OCI-LY7 (cell line): ENCODE measurements at regions not wholly inside any gene's neighbourhood (a gene's known extent, or its start where the extent isn't known, plus 50 kb on each side); places are given as distances from the start of the nearest gene placed in this dataset.

Source experiments
- BruUV-seq: library from RNA; stranded (reverse); fragments of 400-500 nt; replicated peaks from 2 replicates; lab custom pipeline; 2021; lab: Mats Ljungman, UMichigan
- CTCF ChIA-PET: fragments of 300-600 bp; sonication (Branson Sonifier 250); formaldehyde crosslinking; loops from one replicate; lab custom pipeline; 2022; ENCODE audit warnings: antibody characterized with exemption; ENCODE audit not compliant: unreplicated experiment; lab: Charles Lee
- POLR2A ChIA-PET: fragments of 300-600 bp; sonication (Branson Sonifier 250); formaldehyde crosslinking; loops from one replicate; lab custom pipeline; 2022; ENCODE audit warnings: antibody characterized with exemption; lab: Charles Lee
- DNase-seq: peaks from one replicate; pipeline ENCODE4 v3.0.0-alpha.2; 2015; ENCODE audit warnings: low spot score
- H2AFZ ChIP-seq: fragments of 200-600 bp; sonication (generic), shearing (Covaris generic); 2 replicates; pipeline ENCODE4 v1.6.1; 2014; ENCODE audit warnings: mild to moderate bottlenecking, antibody characterized with exemption, low read length, moderate library complexity
- H3K27ac ChIP-seq: fragments of 200-600 bp; sonication (generic); 2 replicates; pipeline ENCODE4 v1.5.1; 2014; ENCODE audit warnings: mixed run types, low read depth, mild to moderate bottlenecking, moderate library complexity, low read length, inconsistent platforms; ENCODE audit not compliant: poor library complexity, severe bottlenecking
- H3K36me3 ChIP-seq: fragments of 200-600 bp; sonication (generic); 2 replicates; pipeline ENCODE4 v1.6.1; 2014; ENCODE audit warnings: mild to moderate bottlenecking, antibody characterized with exemption, low read length, moderate library complexity, mixed read lengths; ENCODE audit not compliant: insufficient read depth
- H3K4me1 ChIP-seq: fragments of 200-600 bp; sonication (generic); 2 replicates; pipeline ENCODE4 v1.5.1; 2014; ENCODE audit warnings: mild to moderate bottlenecking, low read length; ENCODE audit not compliant: insufficient read depth, poor library complexity, severe bottlenecking
- H3K4me2 ChIP-seq: fragments of 200-600 bp; sonication (generic); 2 replicates; pipeline ENCODE4 v1.6.1; 2014; ENCODE audit warnings: mild to moderate bottlenecking, low read length
- H3K4me3 ChIP-seq: fragments of 200-600 bp; sonication (generic); 2 replicates; pipeline ENCODE4 v1.5.1; 2014; ENCODE audit warnings: mild to moderate bottlenecking, low read depth, low read length; ENCODE audit not compliant: poor library complexity, severe bottlenecking
- H3K79me2 ChIP-seq: fragments of 200-600 bp; sonication (generic); 2 replicates; pipeline ENCODE4 v1.6.1; 2016; ENCODE audit warnings: low read depth, mild to moderate bottlenecking, low read length, moderate library complexity, mixed read lengths; ENCODE audit not compliant: insufficient read depth
- H3K9me2 ChIP-seq: fragments of 200-600 bp; sonication (generic); 2 replicates; pipeline ENCODE4 v1.6.1; 2016; ENCODE audit warnings: mild to moderate bottlenecking, low read length, mixed read lengths; ENCODE audit not compliant: insufficient read depth
- H3K9me3 ChIP-seq: fragments of 200-600 bp; sonication (generic); 2 replicates; pipeline ENCODE4 v1.6.1; 2014; ENCODE audit warnings: mild to moderate bottlenecking, mixed run types, low read length, mixed read lengths
- H4K20me1 ChIP-seq: fragments of 200-600 bp; sonication (generic); 2 replicates; pipeline ENCODE4 v1.6.1; 2014; ENCODE audit warnings: mild to moderate bottlenecking, antibody characterized with exemption, low read length, moderate library complexity, mixed read lengths; ENCODE audit not compliant: insufficient read depth
- EZH2phosphoT487 ChIP-seq: fragments of 200-600 bp; sonication (generic); IDR thresholded peaks from 2 replicates; pipeline ENCODE4 v1.6.1; 2018; ENCODE audit warnings: low read depth, borderline replicate concordance, mild to moderate bottlenecking, mixed run types, antibody characterized with exemption, low read length, moderate library complexity, mixed read lengths
- intact Hi-C: fragments of 100-400 bp; cut with micrococcal nuclease; formaldehyde crosslinking; loops from one replicate; pipeline ENCODE4 v1.10.0; 2022; ENCODE audit not compliant: unreplicated experiment
- TF ChIP-seq, protein P1 (sequence below): fragments of 200-600 bp; sonication (generic); conservative IDR thresholded peaks from 2 replicates; pipeline ENCODE4 v1.5.1; 2014; ENCODE audit warnings: mild to moderate bottlenecking, antibody characterized with exemption, low read length, moderate library complexity, mixed read lengths

DNA sequence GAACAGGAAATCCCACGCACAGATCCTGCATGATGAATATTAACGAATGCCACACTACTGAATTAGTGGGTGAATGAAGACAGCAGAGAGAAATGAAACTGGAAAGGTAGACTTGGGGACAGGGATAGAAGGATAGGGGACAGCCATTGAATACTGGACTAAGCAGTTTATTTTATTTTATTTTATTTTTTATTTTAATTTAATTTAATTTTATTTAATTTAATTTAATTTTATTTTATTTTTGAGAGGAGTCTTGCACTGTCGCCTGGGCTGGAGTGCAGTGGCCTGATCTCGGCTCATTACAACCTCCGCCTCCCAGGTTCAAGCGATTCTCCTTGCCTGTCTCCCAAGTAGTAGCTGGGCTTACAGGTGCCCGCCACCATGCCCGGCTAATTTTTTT lies 385.2 kb downstream of the GPAT3 start:
- Histone ChIP-seq H3K9me3 (no peaks in the 10 kb centered on the region), H3K27ac (no peak overlapping the region), H3K36me3 (no peaks in the 10 kb centered on the region), H3K79me2 (no peaks in the 10 kb centered on the region), H3K4me1 (no peaks in the 10 kb centered on the region), H3K4me2 (no peak overlapping the region), H4K20me1 (no peaks in the 10 kb centered on the region), H3K9me2 (no peaks in the 10 kb centered on the region), H2AFZ (no peak overlapping the region), H3K4me3 (no peak overlapping the region)
- DNase-seq = no peak
- POLR2A ChIA-PET = no interaction called here
- BruUV-seq = no TSS peak
- intact Hi-C loops = no loop called here
- no peak for TF ChIP-seq EZH2phosphoT487
- CTCF ChIA-PET = no interaction called here

DNA sequence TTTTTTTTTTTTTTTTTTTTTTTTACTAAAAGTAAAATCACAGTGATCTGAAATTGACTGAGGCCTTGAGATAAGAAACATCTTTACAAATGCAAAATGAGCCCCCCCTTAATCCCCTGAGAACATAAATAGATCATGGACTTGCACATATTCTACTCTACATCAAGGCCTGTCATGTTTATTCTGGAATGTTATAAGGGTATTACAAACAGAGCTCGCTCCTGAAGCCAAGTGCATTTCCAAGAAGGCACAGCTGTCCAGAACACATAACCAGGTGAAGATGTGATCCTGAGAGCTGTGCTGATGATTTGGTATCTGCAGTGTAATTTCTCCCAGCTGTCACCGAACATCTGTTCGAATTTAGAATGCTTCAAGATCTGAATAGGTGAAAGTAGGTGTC lies 384.5 kb downstream of the GPAT3 start:
- H3K4me2 ChIP-seq = no peak overlapping the region
- no peak for TF ChIP-seq EZH2phosphoT487
- TF ChIP-seq, protein P1, sequence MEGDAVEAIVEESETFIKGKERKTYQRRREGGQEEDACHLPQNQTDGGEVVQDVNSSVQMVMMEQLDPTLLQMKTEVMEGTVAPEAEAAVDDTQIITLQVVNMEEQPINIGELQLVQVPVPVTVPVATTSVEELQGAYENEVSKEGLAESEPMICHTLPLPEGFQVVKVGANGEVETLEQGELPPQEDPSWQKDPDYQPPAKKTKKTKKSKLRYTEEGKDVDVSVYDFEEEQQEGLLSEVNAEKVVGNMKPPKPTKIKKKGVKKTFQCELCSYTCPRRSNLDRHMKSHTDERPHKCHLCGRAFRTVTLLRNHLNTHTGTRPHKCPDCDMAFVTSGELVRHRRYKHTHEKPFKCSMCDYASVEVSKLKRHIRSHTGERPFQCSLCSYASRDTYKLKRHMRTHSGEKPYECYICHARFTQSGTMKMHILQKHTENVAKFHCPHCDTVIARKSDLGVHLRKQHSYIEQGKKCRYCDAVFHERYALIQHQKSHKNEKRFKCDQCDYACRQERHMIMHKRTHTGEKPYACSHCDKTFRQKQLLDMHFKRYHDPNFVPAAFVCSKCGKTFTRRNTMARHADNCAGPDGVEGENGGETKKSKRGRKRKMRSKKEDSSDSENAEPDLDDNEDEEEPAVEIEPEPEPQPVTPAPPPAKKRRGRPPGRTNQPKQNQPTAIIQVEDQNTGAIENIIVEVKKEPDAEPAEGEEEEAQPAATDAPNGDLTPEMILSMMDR = no peak
- no peak overlapping the region for H3K4me3 ChIP-seq
- no peaks in the 10 kb centered on the region for H3K36me3 ChIP-seq
- H3K4me1 ChIP-seq = no peaks in the 10 kb centered on the region
- ChIA-PET CTCF (no interaction called here), POLR2A (no interaction called here)
- no peaks in the 10 kb centered on the region for H3K9me3 ChIP-seq
- no TSS peak for BruUV-seq
- no peak overlapping the region for H2AFZ ChIP-seq
- no peaks in the 10 kb centered on the region for H3K79me2 ChIP-seq
- no peaks in the 10 kb centered on the region for H3K9me2 ChIP-seq
- intact Hi-C loops = no loop called here
- DNase-seq = no peak
- H3K27ac ChIP-seq = no peak overlapping the region
- H4K20me1 ChIP-seq = no peaks in the 10 kb centered on the region

DNA sequence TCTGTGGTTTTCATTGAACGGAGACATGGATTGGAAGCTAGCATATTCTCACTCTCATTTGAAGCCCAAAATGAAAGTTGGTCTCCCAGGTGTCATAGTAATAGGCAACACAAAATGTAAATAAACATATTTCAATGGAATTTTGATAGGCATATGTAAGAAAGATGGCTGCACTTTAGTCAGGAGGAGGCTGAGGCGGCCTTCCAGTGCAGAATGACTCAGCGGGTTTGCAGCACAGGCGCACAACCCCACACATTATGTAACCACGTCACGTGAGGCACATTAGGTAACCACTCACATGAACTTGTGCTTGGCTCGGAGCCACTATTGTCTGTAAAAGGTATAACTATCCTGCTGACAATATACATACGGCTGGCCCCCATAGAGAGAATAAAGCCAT lies 381.7 kb downstream of the GPAT3 start:
- Histone ChIP-seq H3K4me1 (no peaks in the 10 kb centered on the region), H3K9me3 (no peaks in the 10 kb centered on the region), H3K4me2 (no peak overlapping the region), H3K79me2 (no peaks in the 10 kb centered on the region), H3K27ac (no peak overlapping the region), H3K36me3 (no peaks in the 10 kb centered on the region), H2AFZ (no peak overlapping the region), H3K9me2 (no peaks in the 10 kb centered on the region; the same call in 1 of the 2 replicates), H3K4me3 (no peak overlapping the region), H4K20me1 (no peaks in the 10 kb centered on the region)
- peak; percentile 4 for DNase-seq
- ChIA-PET CTCF (no interaction called here), POLR2A (no interaction called here)
- TF ChIP-seq EZH2phosphoT487 = no peak
- BruUV-seq = no TSS peak
- intact Hi-C loops = no loop called here

DNA sequence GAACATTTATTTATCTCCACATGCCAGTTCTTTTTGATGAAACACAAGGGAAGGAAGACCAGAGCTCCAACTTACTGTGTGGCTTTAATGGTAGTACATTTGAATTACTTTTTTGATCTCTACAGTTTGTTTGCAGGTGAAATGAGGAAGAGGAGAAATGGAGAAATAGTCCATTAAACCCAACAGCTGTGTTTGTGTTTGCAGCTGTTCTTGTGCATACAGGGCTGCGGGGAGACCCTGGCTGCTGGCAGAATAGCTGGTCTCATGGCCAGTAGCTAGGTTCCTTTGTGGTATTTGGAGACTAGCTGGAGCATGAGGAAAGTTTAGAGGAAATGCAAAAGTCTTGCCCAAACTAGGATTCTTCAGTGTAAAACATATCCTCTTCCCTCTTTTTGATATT lies 374.8 kb downstream of the GPAT3 start:
- Histone ChIP-seq H2AFZ (no peak overlapping the region), H3K36me3 (no peaks in the 10 kb centered on the region), H3K4me2 (no peak overlapping the region), H3K9me2 (no peaks in the 10 kb centered on the region; the same call in 1 of the 2 replicates), H3K4me3 (no peak overlapping the region), H4K20me1 (no peaks in the 10 kb centered on the region), H3K9me3 (no peaks in the 10 kb centered on the region), H3K79me2 (no peaks in the 10 kb centered on the region), H3K4me1 (no peaks in the 10 kb centered on the region), H3K27ac (no peak overlapping the region)
- no TSS peak for BruUV-seq
- POLR2A ChIA-PET = no interaction called here
- TF ChIP-seq, protein P1 = no peak
- TF ChIP-seq EZH2phosphoT487 = no peak
- CTCF ChIA-PET = no interaction called here
- DNase-seq = no peak
- intact Hi-C loops = no loop called here
